Stimulated activated naive CD8-positive, alpha-beta T cell treated with anti-CD3 and anti-CD28 coated beads, Interleukin-15, Interleukin-2, amounts not matched to agents 100 ng/mL and 50 ng/mL, for 24 hours (primary cell): ENCODE measurements at regions not wholly inside any gene's neighbourhood (a gene's known extent, or its start where the extent isn't known, plus 50 kb on each side); places are given as distances from the start of the nearest gene placed in this dataset.

Experiments used
- H3K27ac Mint-ChIP-seq: one replicate; pipeline ENCODE4 v1.8.0; 2021; ENCODE audit warnings: mild to moderate bottlenecking, mixed read lengths
- H3K27me3 Mint-ChIP-seq: one replicate; pipeline ENCODE4 v1.8.0; 2021; ENCODE audit warnings: mixed read lengths
- H3K36me3 Mint-ChIP-seq: one replicate; pipeline ENCODE4 v1.8.0; 2021; ENCODE audit warnings: low read depth, mixed read lengths
- H3K4me1 Mint-ChIP-seq: one replicate; pipeline ENCODE4 v1.8.0; 2021; ENCODE audit warnings: low read depth, mixed read lengths
- H3K4me3 Mint-ChIP-seq: one replicate; pipeline ENCODE4 v1.8.0; 2021; ENCODE audit warnings: mild to moderate bottlenecking, mixed read lengths
- H3K9me3 Mint-ChIP-seq: one replicate; pipeline ENCODE4 v1.8.0; 2021; ENCODE audit warnings: mixed read lengths

GRCh38 chr13:91264484-91264883 is 83.0 kb upstream of the MIR17HG start:
- H3K36me3 Mint-ChIP-seq = no peaks in the 10 kb centered on the region
- H3K4me1 Mint-ChIP-seq = no peaks in the 10 kb centered on the region
- no peak overlapping the region for H3K4me3 Mint-ChIP-seq
- H3K27ac Mint-ChIP-seq = no peak overlapping the region
- peaks cover 10% of the 10 kb centered on the region for H3K9me3 Mint-ChIP-seq
- peaks cover 3% of the 10 kb centered on the region for H3K27me3 Mint-ChIP-seq

- Mint-ChIP-seq H3K4me3 (no peak overlapping the region), H3K27me3 (peaks cover 3% of the 10 kb centered on the region), H3K27ac (no peak overlapping the region), H3K36me3 (no peaks in the 10 kb centered on the region), H3K9me3 (peaks cover 10% of the 10 kb centered on the region), H3K4me1 (no peaks in the 10 kb centered on the region)
Measured at GRCh38 chr13:91269237-91269636, 78.2 kb upstream of the MIR17HG start.

GRCh38 chr13:91270031-91270430 is 77.5 kb upstream of the MIR17HG start:
- Mint-ChIP-seq H3K4me3 (no peak overlapping the region), H3K9me3 (peaks cover 8% of the 10 kb centered on the region), H3K4me1 (no peaks in the 10 kb centered on the region), H3K36me3 (no peaks in the 10 kb centered on the region), H3K27me3 (peaks cover 3% of the 10 kb centered on the region), H3K27ac (no peak overlapping the region)

- peaks cover 10% of the 10 kb centered on the region for H3K27me3 Mint-ChIP-seq
- no peaks in the 10 kb centered on the region for H3K36me3 Mint-ChIP-seq
- no peak overlapping the region for H3K27ac Mint-ChIP-seq
- H3K4me3 Mint-ChIP-seq = no peak overlapping the region
- H3K4me1 Mint-ChIP-seq = no peaks in the 10 kb centered on the region
- H3K9me3 Mint-ChIP-seq = no peaks in the 10 kb centered on the region
Measured at GRCh38 chr13:91272235-91272777, 75.2 kb upstream of the MIR17HG start.

DNA sequence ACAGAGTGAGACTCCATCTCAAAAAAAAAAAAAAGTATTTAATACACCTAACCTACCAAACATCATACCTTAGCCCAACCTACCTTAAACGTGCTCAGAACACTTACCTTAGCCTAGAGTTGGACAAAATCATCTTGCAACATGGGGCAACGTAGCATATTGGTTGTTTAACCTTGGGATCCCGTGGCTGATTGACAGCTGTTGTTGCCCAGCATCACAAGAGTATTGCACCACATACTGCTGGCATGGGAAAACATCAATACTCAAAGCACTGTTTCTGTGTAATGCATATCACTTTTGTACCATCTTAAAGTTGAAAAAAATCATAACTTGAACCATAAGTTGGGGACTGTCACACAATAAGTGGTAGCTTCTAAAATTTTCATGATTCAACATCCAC is 73.8 kb upstream of the MIR17HG start:
- peaks cover 14% of the 10 kb centered on the region for H3K27me3 Mint-ChIP-seq
- no peaks in the 10 kb centered on the region for H3K4me1 Mint-ChIP-seq
- no peaks in the 10 kb centered on the region for H3K9me3 Mint-ChIP-seq
- H3K36me3 Mint-ChIP-seq = no peaks in the 10 kb centered on the region
- H3K4me3 Mint-ChIP-seq = no peak overlapping the region
- no peak overlapping the region for H3K27ac Mint-ChIP-seq

DNA sequence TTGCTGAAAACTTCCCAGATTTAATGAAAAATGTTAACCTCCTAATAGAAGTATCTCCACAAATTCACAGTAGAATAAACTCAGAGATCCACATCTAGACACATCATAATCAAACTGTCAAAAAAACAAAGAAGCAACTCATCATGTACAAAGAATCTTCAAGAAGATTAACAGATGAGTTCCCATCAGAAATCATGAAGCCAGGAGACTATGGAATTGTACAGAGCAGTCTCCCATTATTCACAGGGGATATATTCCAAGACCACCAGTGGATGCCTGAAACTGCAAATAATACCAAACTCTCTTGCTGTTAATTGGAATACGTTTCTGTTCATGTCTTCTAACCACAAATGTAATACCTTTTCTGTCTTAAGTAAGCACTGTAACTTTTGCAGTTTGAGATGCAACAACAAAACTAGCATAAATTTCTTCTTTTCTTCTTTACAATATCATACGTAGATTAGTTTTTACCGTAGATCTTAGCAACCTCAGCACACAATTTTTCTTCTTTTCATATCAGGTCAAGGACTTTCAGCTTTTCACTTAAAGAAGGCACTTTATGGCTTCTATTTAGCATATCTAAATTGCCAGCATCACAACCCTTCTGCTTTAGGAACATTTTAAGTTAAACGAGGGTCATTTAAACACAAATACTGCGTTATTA is 70.3 kb upstream of the MIR17HG start:
- H3K9me3 Mint-ChIP-seq = no peaks in the 10 kb centered on the region
- H3K36me3 Mint-ChIP-seq = no peaks in the 10 kb centered on the region
- H3K27me3 Mint-ChIP-seq = peaks cover 12% of the 10 kb centered on the region
- no peak overlapping the region for H3K4me3 Mint-ChIP-seq
- no peak overlapping the region for H3K27ac Mint-ChIP-seq
- no peaks in the 10 kb centered on the region for H3K4me1 Mint-ChIP-seq

- no peak overlapping the region for H3K27ac Mint-ChIP-seq
- no peak overlapping the region for H3K4me3 Mint-ChIP-seq
- no peaks in the 10 kb centered on the region for H3K4me1 Mint-ChIP-seq
- no peaks in the 10 kb centered on the region for H3K36me3 Mint-ChIP-seq
- peaks cover 12% of the 10 kb centered on the region for H3K27me3 Mint-ChIP-seq
- no peaks in the 10 kb centered on the region for H3K9me3 Mint-ChIP-seq
Measured at GRCh38 chr13:91278291-91278690, 69.2 kb upstream of the MIR17HG start.

DNA sequence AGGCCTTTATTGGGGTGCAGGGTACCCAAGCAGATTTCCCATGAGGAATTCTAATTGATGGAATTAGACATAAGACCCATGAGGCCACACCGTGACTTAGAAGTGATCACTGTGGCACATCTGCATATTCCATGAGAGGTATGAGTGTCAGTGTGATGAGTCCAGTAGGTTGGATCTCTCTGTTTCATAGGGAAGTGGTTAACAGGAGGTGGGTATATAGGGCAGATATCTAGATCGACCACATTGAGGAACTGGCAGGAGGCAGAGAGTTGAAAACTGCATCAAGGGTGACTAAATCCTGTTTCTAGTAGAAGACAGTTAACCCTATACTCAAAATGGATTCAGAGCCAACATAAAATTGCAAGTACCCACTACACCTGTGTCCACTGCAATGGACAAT is 68.6 kb upstream of the MIR17HG start:
- no peaks in the 10 kb centered on the region for H3K4me1 Mint-ChIP-seq
- no peak overlapping the region for H3K4me3 Mint-ChIP-seq
- no peak overlapping the region for H3K27ac Mint-ChIP-seq
- H3K36me3 Mint-ChIP-seq = no peaks in the 10 kb centered on the region
- peaks cover 12% of the 10 kb centered on the region for H3K27me3 Mint-ChIP-seq
- no peaks in the 10 kb centered on the region for H3K9me3 Mint-ChIP-seq

- Mint-ChIP-seq H3K27ac (no peak overlapping the region), H3K27me3 (peaks cover 12% of the 10 kb centered on the region), H3K4me3 (no peak overlapping the region), H3K36me3 (no peaks in the 10 kb centered on the region), H3K9me3 (no peaks in the 10 kb centered on the region), H3K4me1 (no peaks in the 10 kb centered on the region)
Measured at GRCh38 chr13:91280801-91281200, 66.7 kb upstream of the MIR17HG start.

GRCh38 chr13:91284335-91284734 is 63.2 kb upstream of the MIR17HG start:
- H3K9me3 Mint-ChIP-seq = no peaks in the 10 kb centered on the region
- H3K36me3 Mint-ChIP-seq = no peaks in the 10 kb centered on the region
- H3K27me3 Mint-ChIP-seq = no peaks in the 10 kb centered on the region
- no peak overlapping the region for H3K27ac Mint-ChIP-seq
- H3K4me1 Mint-ChIP-seq = no peaks in the 10 kb centered on the region
- H3K4me3 Mint-ChIP-seq = no peak overlapping the region

- H3K9me3 Mint-ChIP-seq = no peaks in the 10 kb centered on the region
- no peaks in the 10 kb centered on the region for H3K27me3 Mint-ChIP-seq
- H3K4me3 Mint-ChIP-seq = no peak overlapping the region
- H3K4me1 Mint-ChIP-seq = no peaks in the 10 kb centered on the region
- no peaks in the 10 kb centered on the region for H3K36me3 Mint-ChIP-seq
- no peak overlapping the region for H3K27ac Mint-ChIP-seq
Measured at GRCh38 chr13:91286317-91286716, 61.2 kb upstream of the MIR17HG start.

DNA sequence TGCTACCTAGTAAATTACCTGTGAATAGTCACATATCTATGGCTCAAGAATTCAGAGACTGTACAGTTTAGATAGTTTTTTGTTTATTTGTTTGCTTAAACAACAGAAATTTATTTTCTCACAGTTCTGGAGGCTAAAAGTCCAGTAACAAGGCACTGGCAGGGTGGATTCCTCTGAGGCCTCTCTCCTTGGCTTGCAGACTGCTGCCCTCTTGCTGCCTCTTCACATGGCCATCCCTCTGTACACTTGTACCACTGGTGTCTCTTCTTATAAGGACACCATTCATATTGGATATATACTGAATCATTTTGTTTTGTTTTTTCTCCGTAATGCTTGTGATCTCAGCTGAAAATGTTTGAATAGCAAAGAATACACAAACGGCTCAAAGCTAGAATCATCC is 56.4 kb upstream of the MIR17HG start:
- H3K36me3 Mint-ChIP-seq = no peaks in the 10 kb centered on the region
- no peaks in the 10 kb centered on the region for H3K9me3 Mint-ChIP-seq
- no peaks in the 10 kb centered on the region for H3K4me1 Mint-ChIP-seq
- no peak overlapping the region for H3K4me3 Mint-ChIP-seq
- H3K27me3 Mint-ChIP-seq = no peaks in the 10 kb centered on the region
- no peak overlapping the region for H3K27ac Mint-ChIP-seq

DNA sequence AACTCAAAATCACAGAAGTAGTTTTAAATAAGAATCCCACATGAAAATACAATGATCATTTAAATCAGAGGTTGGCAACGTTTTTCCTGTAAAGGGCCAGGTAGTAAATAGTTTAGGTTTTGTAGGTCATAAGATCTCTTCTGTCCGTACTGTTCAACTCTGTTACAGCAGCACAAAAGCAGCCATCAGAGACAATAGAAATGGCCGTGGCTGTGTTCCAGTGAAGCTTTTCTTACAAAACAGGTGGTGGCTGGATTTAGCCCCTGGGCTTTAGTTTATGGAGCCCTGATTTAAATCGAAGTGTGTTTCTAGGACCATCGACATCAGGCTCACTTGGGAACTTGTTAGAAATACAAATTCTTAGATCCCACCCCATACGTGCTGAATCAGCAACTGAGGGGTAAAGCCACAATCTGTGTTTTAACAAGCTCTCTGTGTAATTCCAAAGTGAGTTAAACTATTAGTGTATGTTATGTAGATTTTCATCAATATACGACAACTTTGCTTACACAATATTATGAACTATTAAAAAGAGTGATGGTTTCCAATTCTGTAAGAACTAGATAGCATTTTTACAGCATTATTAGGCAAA is 54.8 kb upstream of the MIR17HG start:
- Mint-ChIP-seq H3K36me3 (no peaks in the 10 kb centered on the region), H3K4me3 (no peak overlapping the region), H3K27ac (no peak overlapping the region), H3K9me3 (no peaks in the 10 kb centered on the region), H3K27me3 (peaks cover 4% of the 10 kb centered on the region), H3K4me1 (no peaks in the 10 kb centered on the region)

- no peaks in the 10 kb centered on the region for H3K36me3 Mint-ChIP-seq
- no peak overlapping the region for H3K4me3 Mint-ChIP-seq
- H3K27me3 Mint-ChIP-seq = peaks cover 10% of the 10 kb centered on the region
- no peaks in the 10 kb centered on the region for H3K4me1 Mint-ChIP-seq
- no peaks in the 10 kb centered on the region for H3K9me3 Mint-ChIP-seq
- H3K27ac Mint-ChIP-seq = no peak overlapping the region
Measured at GRCh38 chr13:91295712-91296410, 51.6 kb upstream of the MIR17HG start.

GRCh38 chr13:91297503-91297902 is 50.0 kb upstream of the MIR17HG start:
- no peaks in the 10 kb centered on the region for H3K36me3 Mint-ChIP-seq
- H3K27me3 Mint-ChIP-seq = peaks cover 10% of the 10 kb centered on the region
- peaks cover 3% of the 10 kb centered on the region for H3K4me1 Mint-ChIP-seq
- no peak overlapping the region for H3K27ac Mint-ChIP-seq
- no peaks in the 10 kb centered on the region for H3K9me3 Mint-ChIP-seq
- no peak overlapping the region for H3K4me3 Mint-ChIP-seq
